GF-D8 (cell line): ENCODE measurements at regions not wholly inside any gene's neighbourhood (a gene's known extent, or its start where the extent isn't known, plus 50 kb on each side); places are given as distances from the start of the nearest gene placed in this dataset.
"Not testable (repeated sequence)": the region's sequence is repeated elsewhere in the genome, so short reads cannot be mapped to it uniquely, and the experiment has no call there.

Experiments used
- DNase-seq: peaks from one replicate; lab custom pipeline; 2025; lab: John Stamatoyannopoulos, UW

GRCh38 chr2:220701115-220701514 is 871.0 kb downstream of the EPHA4 start:
- no peak for DNase-seq

- no peak for DNase-seq
These were observed 868.8 kb downstream of the EPHA4 start for GRCh38 chr2:220703279-220703678.

- DNase-seq, result no peak
These were observed 868.0 kb downstream of the EPHA4 start for GRCh38 chr2:220704081-220704480.

GRCh38 chr2:220704810-220705209 is 867.3 kb downstream of the EPHA4 start:
- DNase-seq, result no peak

GRCh38 chr2:220705678-220706077 is 866.4 kb downstream of the EPHA4 start:
- DNase-seq, result no peak

GRCh38 chr2:220707261-220707660 is 864.8 kb downstream of the EPHA4 start:
- DNase-seq, result no peak

GRCh38 chr2:220708366-220708765 is 863.7 kb downstream of the EPHA4 start:
- DNase-seq, result no peak

GRCh38 chr2:220717283-220717682 is 854.8 kb downstream of the EPHA4 start:
- no peak for DNase-seq

DNA sequence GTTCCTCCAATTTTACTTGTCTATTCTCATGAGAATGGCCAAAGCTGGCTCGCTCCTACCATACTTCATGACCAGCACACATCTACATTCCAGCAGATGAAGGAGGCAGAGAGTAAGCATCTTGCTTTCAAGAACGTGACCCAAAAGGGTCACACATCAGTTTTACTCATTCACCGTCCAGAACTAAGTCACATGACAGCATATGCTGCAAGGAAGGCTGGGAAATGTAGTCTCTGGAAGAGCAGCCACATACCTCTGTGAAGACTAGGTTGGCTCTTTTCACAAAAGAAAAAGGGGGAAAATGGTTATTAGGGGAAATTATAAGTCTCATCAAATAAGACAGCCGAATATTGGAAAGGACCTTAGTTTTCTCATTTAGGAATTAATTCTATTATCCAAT is 835.3 kb downstream of the EPHA4 start:
- no peak for DNase-seq

- no peak for DNase-seq
These were observed 828.9 kb downstream of the EPHA4 start for GRCh38 chr2:220743203-220743602.

DNA sequence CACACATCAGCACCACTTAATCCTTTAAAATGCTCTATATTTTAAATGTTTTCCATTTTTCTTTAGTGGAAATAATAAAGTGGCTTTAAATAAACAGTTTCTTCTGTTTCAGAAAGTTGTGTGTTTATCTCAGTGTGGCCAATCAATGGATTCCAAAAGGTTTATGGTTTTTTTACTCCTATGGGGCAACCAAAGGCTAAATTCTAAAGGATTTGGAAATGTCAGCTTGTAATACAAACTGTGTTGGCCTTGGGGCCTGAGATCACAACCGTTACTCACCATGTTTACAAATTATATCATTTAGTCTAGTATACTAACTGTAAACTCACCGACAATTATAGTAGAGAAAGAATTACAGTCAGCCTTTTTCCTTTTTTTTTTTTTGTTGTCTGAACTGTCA is 827.2 kb downstream of the EPHA4 start:
- DNase-seq, result no peak

DNA sequence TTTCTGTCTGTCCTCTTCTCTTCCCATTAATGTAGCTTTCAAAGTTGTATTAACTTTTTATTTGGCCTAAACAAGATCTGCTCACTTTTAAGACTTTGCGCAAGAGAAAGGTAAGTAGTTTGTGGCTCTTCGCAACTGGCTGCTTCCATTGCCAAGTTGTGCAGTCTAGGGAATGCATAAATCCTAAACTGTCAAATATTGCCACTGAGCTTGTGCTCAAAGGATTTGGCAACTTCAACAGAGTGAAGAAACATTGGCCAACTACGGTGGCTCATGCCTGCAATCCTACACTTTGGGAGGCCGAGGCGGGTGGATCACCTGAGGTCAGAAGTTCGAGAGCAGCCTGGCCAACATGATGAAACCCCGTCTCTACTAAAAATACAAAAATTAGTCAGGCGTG is 826.4 kb downstream of the EPHA4 start:
- DNase-seq, result no peak

DNA sequence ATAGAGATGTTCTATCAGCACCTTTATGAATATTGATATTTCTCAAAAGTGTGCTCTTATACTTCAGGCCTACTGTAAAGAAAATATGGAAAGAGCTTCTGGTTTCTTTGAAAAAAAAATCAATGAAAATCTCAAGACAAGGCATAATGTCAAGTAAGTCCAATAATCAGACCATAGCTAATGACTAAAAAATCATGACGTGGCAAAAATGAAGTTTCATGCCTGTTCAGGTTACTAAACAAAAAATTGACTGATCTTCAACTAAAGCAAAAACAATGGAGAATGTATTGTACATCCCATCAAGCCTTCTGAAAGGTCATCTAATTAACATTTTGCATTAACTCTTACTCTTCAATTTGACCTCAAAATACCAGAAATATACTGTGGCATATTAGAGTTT is 824.4 kb downstream of the EPHA4 start:
- no peak for DNase-seq

- no peak for DNase-seq
These were observed 823.1 kb downstream of the EPHA4 start for GRCh38 chr2:220748875-220749479.

GRCh38 chr2:220753486-220753885 is 818.6 kb downstream of the EPHA4 start:
- no peak for DNase-seq

DNA sequence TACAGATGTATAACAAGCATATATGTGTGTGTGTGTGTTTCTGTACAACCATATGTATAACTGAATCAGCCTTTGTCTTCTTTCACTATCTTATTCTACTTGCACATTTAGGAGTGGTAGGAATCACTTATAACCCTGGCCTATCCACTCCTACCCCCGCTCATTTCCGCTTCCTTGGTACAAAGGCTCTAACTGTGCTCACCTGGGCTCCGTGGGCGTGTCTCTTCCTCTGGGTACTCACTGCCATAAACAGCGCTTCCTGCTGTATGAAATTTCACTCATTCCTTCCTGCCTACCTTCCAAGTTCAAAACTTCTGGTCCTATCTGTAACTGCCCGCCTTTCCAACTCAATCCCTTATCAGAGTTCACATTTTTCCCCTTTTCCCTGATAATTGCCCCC is 815.5 kb downstream of the EPHA4 start:
- DNase-seq, result no peak

- not testable (repeated sequence) for DNase-seq
These were observed 813.7 kb downstream of the EPHA4 start for GRCh38 chr2:220758376-220758775.

DNA sequence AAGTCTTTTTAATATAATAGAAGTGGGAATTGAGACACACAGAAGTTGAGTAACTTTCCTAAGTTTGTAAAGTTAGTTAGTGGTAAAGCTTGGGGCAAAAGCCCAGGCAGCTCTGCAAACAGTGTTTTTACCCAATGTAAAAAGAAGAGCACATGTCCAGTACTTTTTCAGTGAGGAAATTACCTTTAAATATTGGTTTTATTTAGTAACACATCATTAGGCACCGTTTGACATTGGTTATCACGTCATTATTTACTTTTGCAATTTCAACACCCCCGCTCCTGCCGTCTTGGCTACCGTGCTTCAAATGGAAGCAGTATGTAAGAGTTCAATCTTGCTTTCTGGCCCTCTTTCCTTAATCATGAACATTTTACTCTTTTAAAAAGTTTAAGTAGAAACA is 807.9 kb downstream of the EPHA4 start:
- DNase-seq, result no peak

- no peak for DNase-seq
These were observed 804.4 kb downstream of the EPHA4 start for GRCh38 chr2:220767591-220768255.

DNA sequence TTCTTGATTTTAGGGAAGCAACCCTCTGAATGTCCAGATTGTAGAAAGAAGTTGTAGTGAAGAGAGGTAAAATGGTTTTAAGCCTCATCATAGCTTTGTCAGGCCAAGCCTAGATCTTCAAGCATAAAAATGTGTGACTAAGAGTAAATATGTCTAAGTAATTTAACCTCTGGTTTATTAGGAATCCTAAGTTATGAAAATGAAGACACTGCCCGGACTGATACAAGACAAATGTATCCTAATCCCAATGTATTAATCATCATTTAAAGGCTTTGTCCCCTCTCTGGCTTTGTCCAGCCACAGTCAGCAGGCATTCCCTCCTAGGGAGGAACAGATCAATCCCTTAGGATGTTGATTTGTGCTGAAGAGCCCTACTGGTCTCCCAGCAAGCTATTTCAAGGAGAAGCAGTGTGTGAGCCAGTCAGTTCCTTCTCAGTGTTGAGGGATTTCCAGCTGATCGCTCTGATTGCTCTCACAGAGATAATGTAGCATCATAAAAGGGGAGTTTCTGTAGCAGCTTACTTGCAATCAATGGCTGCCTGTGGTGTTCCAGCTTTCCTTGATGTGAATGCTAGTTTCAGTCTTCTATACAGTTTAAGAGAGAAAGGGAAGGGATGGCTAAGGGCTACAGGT is 796.1 kb downstream of the EPHA4 start:
- DNase-seq, result no peak

DNA sequence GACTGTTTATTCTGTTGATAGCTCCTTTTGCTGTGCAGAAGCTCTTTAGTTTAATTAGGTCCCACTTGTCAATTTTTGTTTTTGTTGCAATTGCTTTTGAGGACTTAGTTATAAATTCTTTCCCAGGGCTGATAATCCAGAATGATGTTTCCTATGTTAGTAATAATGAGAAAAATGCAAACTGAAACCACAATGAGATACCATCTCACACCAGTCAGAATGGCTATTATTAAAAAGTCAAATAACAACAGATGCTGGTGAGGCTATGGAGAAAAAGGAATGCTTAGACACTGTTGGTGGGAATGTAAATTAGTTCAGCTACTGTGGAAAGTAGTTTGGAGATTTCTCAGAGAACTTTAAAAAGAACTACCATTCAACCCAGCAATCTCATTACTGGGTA is 793.0 kb downstream of the EPHA4 start:
- not testable (repeated sequence) for DNase-seq

GRCh38 chr2:220779511-220779910 is 792.6 kb downstream of the EPHA4 start:
- no peak for DNase-seq

GRCh38 chr2:220779931-220780330 is 792.2 kb downstream of the EPHA4 start:
- DNase-seq, result no peak
